Neural progenitor cell (in vitro differentiated cells): ENCODE measurements at regions not wholly inside any gene's neighbourhood (a gene's known extent, or its start where the extent isn't known, plus 50 kb on each side); places are given as distances from the start of the nearest gene placed in this dataset.

ENCODE experiments used
- EZH2phosphoT487 ChIP-seq: fragments of 200-600 bp; sonication (generic); IDR thresholded peaks from 2 replicates; pipeline ENCODE4 v1.6.1; 2017; ENCODE audit warnings: antibody characterized with exemption
- TF ChIP-seq, protein P1 (sequence below): fragments of 200-600 bp; sonication (generic); IDR thresholded peaks from 2 replicates; pipeline ENCODE4 v1.5.1; 2017; ENCODE audit warnings: antibody characterized with exemption, mild to moderate bottlenecking

DNA sequence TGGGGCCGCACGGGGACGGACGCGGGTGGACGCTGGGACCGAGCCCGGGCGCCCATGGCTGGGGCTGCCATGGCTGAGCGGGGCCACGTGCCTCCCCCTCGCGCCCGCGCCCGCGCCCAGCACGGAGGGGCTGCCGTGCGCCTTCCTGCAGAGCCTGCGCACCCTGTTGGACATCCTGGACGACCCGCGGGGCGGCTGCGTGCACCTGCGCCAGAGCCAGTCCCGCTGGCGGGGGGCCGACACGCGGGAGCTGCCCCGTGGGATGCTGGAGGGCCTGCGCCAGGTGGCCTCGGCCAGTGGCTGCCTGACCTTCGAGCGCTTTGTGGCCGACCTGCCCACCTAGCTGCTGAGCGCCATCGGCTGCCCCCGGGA lies 72.5 kb upstream of the KCTD7 start:
- TF ChIP-seq EZH2phosphoT487 = no peak
- TF ChIP-seq, protein P1, sequence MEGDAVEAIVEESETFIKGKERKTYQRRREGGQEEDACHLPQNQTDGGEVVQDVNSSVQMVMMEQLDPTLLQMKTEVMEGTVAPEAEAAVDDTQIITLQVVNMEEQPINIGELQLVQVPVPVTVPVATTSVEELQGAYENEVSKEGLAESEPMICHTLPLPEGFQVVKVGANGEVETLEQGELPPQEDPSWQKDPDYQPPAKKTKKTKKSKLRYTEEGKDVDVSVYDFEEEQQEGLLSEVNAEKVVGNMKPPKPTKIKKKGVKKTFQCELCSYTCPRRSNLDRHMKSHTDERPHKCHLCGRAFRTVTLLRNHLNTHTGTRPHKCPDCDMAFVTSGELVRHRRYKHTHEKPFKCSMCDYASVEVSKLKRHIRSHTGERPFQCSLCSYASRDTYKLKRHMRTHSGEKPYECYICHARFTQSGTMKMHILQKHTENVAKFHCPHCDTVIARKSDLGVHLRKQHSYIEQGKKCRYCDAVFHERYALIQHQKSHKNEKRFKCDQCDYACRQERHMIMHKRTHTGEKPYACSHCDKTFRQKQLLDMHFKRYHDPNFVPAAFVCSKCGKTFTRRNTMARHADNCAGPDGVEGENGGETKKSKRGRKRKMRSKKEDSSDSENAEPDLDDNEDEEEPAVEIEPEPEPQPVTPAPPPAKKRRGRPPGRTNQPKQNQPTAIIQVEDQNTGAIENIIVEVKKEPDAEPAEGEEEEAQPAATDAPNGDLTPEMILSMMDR = no peak
